IPS-18c (cell line): ENCODE measurements at regions not wholly inside any gene's neighbourhood (a gene's known extent, or its start where the extent isn't known, plus 50 kb on each side); places are given as distances from the start of the nearest gene placed in this dataset.

Experiments
- H3K4me3 ChIP-seq: 2 replicates; pipeline ENCODE4 v1.7.0; 2013; ENCODE audit warnings: low read depth, mild to moderate bottlenecking, low read length, moderate library complexity; ENCODE audit not compliant: insufficient read depth
- H3K9me3 ChIP-seq: one replicate; pipeline ENCODE4 v1.6.1; 2013; ENCODE audit warnings: mild to moderate bottlenecking, low read length, moderate library complexity; ENCODE audit not compliant: control insufficient read depth, insufficient read depth

DNA sequence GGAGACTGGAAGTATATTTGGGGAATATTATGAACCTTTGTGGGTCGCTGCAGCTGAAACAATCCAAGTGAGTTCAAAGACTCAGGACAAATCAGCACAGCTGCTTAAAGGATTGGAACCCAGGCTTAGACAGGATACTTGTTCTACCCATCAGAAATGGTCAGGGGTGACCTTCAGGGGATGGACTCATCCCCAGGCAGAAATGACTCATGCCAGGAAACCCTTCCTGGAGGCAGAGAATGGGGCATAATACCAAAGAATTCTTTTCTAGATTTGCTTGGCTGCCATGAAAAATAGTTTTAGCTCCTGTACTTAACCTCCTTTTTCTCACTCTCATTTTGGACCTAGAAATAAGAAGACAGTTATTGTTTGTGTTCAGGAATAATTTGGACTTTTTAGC, 425.5 kb downstream of the TSN start:
- Histone ChIP-seq H3K4me3 (no peak overlapping the region), H3K9me3 (no peaks in the 10 kb centered on the region)

DNA sequence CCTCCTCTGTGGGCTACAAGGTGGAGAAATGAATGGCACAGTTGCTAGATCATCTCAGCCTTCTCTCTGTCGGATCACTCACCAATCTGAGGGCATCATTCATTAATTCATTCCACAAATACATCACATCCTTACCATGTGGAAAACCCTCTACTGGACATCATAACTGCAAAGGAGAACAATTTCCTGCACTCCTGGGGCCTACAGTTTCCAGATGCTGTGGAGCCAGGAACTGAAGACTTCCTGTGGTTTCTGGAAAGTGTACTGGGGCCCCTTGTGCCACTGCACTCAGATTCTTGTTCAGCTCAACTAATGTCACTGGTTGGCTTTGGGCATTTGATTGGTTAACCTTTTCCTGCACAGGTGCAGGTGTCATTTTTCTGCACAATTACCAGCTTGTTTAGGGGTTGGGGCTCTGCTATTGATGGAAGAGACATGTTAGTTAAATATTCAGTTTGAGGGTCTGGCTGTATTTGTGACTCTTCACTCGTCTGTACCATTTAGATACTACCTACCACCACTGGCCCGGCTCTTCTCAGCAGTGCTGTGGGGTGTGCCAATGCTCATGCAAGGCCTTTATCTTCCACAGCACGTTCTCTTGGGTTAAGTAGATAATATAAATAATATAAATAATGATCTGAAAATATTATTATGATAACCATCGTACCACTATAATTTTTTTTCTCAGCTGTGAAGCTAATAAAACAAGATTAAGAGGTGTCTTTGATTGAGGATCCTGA, 427.3 kb downstream of the TSN start:
- Histone ChIP-seq H3K9me3 (no peaks in the 10 kb centered on the region), H3K4me3 (no peak overlapping the region)

DNA sequence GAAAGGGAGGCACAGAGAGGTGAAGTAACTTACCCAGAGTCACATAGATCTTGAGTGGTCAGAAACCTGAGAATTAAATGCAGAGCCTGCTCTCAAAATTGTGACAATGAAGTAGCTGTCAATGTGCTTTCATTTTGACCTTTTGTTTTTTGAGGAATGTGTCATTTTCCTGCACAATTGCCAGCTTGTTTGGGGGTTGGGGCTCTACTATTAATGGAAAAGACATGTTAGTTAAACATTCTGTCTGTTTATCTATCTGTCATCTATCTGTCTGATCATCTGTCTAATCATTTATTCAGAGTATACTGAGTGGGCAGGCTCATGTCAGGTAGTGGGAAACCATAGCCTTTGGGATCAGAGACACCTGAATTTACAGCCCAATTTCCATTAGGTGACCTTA, 428.4 kb downstream of the TSN start:
- H3K9me3 ChIP-seq: no peaks in the 10 kb centered on the region
- no peak overlapping the region for H3K4me3 ChIP-seq

DNA sequence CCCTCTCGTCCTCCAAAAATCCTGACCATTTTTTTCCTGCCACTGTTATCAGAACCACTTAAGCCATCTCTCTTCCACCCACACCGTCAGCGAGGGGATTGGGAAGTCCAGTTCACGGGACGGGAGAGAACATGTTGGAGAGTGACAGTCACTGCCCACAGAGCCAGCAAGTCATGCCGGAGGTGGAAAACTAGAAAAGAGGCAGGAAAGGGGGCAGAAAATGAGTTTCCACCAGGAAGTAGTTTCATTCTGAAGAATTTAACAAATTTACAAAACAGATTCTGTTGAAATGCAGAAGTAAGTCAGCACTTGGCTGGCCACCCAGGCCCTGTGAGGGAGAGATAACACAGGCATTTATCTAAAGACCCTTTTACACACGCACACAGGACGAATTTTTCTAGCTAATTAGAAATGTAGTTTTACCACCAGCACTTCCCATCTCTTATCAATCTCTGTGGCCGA, 431.3 kb downstream of the TSN start:
- Histone ChIP-seq H3K9me3 (no peaks in the 10 kb centered on the region), H3K4me3 (no peak overlapping the region)

DNA sequence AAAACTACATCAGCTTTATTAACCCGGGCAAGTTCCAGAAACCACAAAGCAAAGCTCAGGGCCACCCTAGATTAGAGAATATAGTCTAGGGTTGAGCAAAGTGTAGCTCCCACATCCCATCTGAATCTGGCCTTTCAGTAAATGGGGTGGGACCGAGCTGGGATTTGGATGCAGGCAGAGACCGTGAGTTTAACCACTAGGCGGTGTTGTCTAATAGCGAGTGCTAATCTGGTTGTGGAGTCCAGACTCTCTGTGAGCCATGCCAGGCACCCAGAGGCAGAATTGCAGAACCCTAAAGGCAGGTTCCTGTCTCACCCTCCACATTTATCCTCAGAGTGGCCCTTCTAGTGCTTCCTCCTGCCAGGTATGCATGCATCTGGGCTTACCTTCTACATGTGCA, 435.9 kb downstream of the TSN start:
- no peak overlapping the region for H3K4me3 ChIP-seq
- H3K9me3 ChIP-seq: no peaks in the 10 kb centered on the region

DNA sequence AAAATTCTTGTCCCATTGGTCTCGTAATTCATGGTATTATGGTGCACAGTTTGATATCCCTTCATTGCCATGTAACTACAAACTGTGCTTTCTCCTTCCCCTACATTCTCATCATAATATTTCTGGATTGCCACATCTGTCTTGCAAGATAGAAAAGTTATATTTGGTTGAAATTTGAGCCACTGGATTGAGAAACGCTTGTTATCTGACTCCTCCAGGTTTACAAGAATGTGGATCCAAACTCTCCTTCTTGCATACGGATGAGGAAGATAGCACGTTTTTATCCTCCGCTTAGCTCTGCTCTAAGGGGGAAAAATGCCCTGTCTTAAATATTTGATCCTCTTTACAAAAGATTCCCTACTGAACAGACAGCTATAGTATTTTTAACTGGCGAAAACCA, 438.2 kb downstream of the TSN start:
- Histone ChIP-seq H3K9me3 (no peaks in the 10 kb centered on the region), H3K4me3 (no peak overlapping the region)

DNA sequence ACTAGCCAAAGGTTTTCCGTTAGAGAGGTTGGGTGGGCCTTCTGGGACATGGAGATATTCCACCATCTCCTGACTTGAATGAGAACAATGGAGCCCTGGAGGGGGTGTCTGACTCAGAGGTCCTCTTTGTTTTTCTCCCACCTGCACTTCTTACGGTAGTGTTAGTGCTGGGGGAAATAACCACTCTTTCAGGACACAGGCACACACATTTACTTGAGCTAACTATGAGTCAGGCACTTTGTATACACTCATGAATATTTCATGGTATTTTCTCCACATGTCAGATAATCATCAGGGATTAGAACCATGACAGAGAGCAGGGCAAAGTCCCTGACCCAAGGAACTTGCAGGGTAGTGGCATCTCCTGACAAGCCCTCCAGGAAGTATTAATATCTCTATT, 439.1 kb downstream of the TSN start:
- no peaks in the 10 kb centered on the region for H3K9me3 ChIP-seq

DNA sequence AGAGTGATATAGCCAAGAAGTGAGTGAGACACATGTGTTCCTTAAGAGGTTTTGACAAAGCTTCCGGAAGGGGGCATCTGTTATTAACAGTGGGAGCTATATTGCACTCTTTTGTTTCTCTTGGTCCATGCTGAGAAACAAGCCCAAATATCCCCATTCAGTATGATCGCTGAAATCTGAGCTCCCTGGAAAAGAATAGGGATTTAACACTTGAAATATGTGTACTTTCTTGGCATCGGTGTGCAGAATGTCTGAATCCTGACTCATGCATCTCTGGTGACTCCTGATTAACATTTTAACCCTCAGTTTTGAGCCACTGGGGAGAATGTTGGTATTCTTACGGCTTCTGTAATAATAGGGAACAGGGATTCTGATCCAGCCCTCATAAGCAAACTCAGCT, 448.1 kb downstream of the TSN start:
- Histone ChIP-seq H3K9me3 (no peaks in the 10 kb centered on the region), H3K4me3 (no peak overlapping the region)

More for the DNA sequence above, 439.1 kb downstream of the TSN start:
- H3K4me3 ChIP-seq: no peak overlapping the region

DNA sequence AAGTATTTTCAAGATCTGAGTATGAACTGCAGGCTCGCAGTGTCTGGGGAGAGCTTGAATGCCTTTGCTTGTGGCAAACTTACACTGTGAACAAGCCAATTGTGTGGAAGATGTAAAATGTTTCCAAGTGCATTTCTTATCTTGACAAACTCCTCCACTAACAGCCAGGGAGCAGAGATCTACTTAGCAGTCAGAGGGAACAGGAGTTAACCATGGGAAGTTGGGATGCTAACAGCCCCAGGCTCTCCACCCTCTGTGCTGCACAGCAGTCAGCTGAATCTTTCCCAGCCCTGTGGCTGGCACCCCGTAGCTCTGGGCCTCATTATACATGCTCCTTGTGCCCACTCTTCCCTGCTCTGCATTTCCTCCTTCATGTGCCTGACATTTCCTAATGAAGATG, 450.2 kb downstream of the TSN start:
- Histone ChIP-seq H3K4me3 (no peak overlapping the region), H3K9me3 (no peaks in the 10 kb centered on the region)

DNA sequence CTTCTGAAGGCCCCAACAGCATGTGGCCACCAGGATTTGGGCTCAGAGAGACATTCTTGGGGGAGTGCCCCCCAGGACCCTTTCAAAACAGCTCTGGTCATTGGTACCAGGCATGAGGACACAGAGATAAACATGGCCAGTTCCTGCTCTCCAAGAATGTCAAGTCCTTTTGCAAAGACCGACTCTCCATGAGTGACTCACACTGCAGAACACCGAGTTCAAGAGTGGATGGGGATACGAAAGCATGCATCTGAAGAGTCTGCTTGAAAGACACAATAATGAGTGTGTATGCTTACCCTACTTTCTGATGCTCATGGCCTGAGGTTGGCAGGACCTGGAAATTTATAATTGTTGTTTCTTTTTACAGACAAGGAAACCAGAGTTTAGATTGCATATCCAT, 450.6 kb downstream of the TSN start:
- Histone ChIP-seq H3K4me3 (no peak overlapping the region), H3K9me3 (no peaks in the 10 kb centered on the region)

DNA sequence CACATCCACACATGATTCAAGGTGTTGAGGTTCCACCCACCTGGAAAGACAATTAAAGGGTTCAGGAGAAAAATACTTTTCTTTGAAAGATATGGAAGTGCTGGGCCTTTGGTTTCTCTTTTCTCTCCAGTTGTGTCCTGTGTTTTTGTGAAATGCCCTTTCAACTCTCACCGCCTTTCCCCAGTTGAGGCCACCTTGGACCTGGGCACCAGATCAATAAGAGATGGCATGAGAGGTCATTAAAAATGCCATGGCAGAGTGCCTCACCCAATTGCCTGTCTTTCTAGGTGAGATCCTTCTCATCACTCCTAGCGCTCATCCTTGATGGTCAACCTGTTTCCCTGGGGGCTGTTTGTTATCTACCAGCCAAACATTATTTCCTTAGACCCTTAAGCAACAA, 453.9 kb downstream of the TSN start:
- Histone ChIP-seq H3K4me3 (no peak overlapping the region), H3K9me3 (no peaks in the 10 kb centered on the region)

DNA sequence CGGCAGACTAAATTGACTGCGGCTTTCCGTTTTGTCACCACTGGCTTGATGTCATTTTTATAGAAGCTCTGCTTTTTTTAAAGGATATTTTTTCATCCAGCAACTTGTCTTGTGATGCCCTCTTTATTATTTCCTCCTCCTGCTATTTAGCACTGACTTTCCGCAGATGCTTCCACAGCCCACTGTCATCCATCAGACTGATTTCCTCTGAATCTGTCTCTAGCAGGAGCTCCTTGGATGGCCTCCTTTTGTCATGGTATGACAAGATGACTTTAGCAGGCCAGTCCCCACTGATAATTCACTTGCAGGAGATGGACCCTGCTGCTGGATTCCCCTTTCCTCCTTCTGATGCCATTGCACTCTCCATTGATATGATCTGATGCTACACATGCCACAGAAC, 454.6 kb downstream of the TSN start:
- no peaks in the 10 kb centered on the region for H3K9me3 ChIP-seq
- H3K4me3 ChIP-seq: no peak overlapping the region

DNA sequence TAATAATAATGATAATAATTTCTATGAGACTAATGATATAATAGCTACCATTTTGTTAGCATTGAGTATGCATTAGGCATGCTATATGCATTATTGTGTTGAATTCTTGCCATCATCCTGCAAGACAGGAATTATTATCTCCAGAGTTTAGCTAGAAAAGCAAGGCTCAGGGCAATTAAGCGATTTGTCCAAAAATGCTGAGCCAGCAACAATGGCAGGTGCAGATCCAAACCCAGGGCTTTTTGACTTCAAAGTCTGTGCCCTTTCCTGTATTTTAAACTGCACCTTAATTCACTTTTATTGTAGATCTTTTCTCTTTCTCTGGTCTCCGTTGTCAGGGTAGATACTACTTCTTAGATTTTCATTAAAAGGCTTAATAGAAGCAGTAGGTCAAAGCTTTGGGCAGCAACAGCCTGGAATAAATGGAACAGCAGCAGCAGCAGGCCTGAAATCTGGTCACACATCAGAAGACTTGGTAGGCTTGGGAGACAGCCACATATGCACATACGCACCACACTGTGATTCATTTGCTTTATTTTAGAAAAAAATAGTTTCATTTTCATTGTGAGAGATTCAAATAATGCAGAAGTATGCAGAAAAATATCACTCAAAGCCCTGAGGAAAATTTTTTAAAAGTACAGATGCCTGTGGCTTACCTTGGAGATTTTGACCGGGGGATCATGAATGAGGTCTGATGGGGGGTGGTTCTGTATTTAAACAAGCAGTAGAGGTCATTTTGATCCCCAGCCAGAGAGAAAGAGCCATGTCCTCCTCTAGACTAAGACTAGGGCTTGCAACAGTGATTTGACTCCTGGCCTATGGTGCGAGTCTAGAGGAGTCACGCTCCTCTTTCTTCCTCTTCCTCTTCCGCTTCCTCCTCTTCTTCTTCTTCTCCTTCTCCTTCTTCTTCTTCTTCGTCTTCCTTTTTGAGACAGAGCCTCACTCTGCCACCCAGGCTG, 455.7 kb downstream of the TSN start:
- H3K9me3 ChIP-seq: no peaks in the 10 kb centered on the region
- H3K4me3 ChIP-seq: no peak overlapping the region

DNA sequence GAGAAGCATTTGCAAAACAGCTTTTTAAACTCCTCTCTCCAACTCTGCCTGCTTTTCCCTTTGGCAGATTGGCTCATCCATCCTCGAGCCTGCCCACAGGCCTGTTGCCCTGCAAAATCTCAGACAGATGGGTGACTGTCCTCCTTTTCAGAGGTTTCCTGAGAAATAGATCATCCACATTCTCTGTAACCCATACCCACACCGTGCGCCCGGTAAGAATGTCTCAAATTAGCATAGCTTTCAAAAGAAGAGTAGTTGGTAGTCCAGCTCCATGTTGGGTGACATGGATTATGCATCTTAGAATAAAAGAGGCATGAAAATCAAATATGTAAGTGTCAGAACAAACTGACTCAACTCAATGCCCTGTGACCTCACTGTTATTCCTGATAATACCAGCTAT, 457.9 kb downstream of the TSN start:
- no peaks in the 10 kb centered on the region for H3K9me3 ChIP-seq

DNA sequence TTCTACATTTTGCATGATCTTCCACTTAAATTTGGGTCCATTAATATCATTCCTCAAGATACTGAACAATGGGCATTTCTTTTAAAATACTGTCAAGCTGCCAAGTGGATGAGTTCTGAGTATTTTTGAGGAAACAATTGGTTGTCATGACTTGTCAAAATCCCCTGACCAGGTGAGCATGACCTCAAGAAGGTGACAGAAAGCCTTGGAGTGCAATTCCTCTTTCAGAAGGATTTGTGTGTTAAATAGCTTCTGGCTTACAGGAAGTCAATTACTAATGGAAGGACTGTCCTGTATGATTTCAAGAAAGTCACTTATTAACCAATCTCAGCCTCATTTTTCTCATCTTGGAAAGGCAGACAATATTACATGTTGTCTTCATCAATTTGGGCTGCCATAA, 460.6 kb downstream of the TSN start:
- H3K9me3 ChIP-seq: no peaks in the 10 kb centered on the region
- no peak overlapping the region for H3K4me3 ChIP-seq

More for the DNA sequence above, 457.9 kb downstream of the TSN start:
- H3K4me3 ChIP-seq: no peak overlapping the region

DNA sequence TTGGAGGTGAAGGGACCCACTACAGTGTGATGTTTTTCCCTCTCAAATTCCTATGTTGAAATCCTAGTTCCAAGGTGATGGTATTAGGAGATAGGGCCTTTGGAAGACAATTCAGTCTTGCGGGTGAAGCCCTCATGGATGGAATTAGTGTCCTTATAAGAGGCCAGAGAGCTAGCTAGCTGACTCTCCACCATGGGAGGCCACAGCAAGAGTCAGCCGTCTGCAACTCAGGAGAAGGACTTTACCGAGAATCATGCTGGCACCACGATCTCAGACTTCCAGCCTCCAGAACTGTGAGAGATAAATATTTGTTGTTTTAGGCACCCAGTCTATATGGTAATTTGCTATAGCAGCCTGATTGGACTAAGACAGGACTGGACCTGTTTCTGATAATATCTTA, 461.4 kb downstream of the TSN start:
- Histone ChIP-seq H3K4me3 (no peak overlapping the region), H3K9me3 (no peaks in the 10 kb centered on the region)

DNA sequence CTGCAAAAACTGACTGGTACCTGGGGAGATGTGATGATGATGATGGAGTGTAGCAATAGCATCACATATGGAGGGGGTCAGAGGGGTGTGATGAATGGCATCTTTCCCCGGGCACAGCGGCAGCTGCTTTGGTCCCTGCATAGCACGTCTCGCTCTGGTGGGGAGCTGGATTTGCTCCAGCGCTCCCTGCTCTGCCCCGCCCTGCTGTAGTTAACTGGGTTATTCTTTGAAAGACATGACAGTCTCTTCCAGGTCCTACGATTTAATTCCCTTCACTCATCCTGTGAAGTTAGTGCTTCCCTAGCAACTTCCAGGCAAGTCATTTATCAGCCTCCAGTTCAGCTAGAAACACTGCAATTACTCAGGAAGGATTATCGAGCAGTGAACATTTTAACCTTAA, 463.1 kb downstream of the TSN start:
- Histone ChIP-seq H3K4me3 (no peak overlapping the region), H3K9me3 (no peaks in the 10 kb centered on the region)

DNA sequence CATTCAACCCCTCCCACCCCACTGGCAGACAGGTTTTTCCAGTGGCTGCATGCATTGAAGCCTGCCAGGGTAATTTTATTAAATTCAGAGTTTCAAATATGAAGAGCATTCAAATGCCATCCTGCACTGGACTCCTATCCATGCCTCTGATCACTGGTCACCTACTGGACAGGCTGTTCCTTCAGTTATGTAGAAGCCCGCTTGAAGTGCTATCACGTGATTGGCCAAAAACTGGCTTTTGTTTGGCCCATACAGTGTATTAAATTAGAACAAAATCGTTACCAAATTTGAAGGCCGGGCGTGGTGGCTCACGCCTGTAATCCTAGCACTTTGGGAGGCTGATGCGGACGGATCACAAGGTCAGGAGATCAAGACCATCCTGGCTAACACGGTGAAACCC, 464.1 kb downstream of the TSN start:
- H3K4me3 ChIP-seq: no peak overlapping the region
- no peaks in the 10 kb centered on the region for H3K9me3 ChIP-seq
